ENCODE measurements at regions not wholly inside any gene's neighbourhood (a gene's known extent, or its start where the extent isn't known, plus 50 kb on each side); places are given as distances from the start of the nearest gene placed in this dataset.
"Not testable (repeated sequence)": the region's sequence is repeated elsewhere in the genome, so short reads cannot be mapped to it uniquely, and the experiment has no call there.

DNA sequence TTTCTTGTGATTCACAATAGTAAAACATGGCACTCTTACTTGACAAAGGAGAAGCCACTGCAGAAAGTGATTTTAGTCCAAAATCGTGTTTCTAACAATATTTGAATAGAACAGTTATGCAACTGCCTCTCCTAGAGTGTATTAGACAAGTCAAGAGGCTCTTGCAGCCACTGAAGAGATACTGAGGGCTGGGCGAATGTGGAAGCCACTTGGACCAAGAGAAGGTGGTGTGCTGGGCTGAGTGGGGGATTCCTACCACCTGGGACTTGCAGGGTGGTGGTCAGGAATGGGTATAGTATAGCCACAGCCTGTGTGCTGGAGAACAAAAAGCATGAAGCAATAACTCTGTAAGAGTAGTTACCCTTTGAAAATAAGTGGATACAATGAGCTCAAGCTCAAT is 223.8 kb upstream of the DNAJC19 start:
- WGBS, 2 donors, result 46 to 48% methylated on average over 2 of the region's 2 CpGs
- no peak overlapping the region for H3K27ac ChIP-seq
- H3K36me3 ChIP-seq, result no peaks in the 10 kb centered on the region
- no peaks in the 10 kb centered on the region for H3K9me3 ChIP-seq
- H3K4me1 ChIP-seq, result no peaks in the 10 kb centered on the region
- ATAC-seq (ENCODE audit: low FRiP score in 2 of 2), result no peak
- peak in 1 of 2 donors; percentile 30 for DNase-seq
- TF ChIP-seq EP300 (IDR thresholded peaks at IDR 0.05) (no peak), POLR2AphosphoS5 (IDR thresholded peaks at IDR 0.05) (no peak), POLR2A (IDR thresholded peaks at IDR 0.05) (no peak)
- TF ChIP-seq, protein P1, sequence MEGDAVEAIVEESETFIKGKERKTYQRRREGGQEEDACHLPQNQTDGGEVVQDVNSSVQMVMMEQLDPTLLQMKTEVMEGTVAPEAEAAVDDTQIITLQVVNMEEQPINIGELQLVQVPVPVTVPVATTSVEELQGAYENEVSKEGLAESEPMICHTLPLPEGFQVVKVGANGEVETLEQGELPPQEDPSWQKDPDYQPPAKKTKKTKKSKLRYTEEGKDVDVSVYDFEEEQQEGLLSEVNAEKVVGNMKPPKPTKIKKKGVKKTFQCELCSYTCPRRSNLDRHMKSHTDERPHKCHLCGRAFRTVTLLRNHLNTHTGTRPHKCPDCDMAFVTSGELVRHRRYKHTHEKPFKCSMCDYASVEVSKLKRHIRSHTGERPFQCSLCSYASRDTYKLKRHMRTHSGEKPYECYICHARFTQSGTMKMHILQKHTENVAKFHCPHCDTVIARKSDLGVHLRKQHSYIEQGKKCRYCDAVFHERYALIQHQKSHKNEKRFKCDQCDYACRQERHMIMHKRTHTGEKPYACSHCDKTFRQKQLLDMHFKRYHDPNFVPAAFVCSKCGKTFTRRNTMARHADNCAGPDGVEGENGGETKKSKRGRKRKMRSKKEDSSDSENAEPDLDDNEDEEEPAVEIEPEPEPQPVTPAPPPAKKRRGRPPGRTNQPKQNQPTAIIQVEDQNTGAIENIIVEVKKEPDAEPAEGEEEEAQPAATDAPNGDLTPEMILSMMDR (IDR thresholded peaks at IDR 0.05), result no peak
- no peak overlapping the region for H3K4me3 ChIP-seq
- no peaks in the 10 kb centered on the region for H3K27me3 ChIP-seq

DNA sequence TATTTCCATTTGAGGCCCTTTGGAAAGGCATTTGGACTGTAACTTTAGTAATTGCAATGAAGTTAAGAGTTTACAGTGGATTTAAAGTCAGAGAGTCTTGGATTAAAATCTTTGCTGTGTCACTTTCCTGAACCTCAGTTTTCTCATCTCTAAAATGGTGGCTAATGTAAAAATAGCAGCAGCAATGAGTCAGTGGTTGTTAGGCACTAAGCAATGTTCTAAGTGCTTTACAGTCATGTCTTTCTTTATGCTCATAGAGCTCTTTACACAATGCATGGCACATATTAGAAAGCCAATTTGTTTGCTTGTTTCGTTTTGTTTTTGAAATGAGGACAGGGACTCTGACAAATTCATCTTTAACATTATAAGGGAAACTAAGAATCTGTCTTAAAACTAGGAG is 222.7 kb upstream of the DNAJC19 start:
- Histone ChIP-seq H3K27ac (no peak overlapping the region), H3K27me3 (no peaks in the 10 kb centered on the region), H3K4me3 (no peak overlapping the region), H3K9me3 (no peaks in the 10 kb centered on the region), H3K36me3 (no peaks in the 10 kb centered on the region), H3K4me1 (no peaks in the 10 kb centered on the region)
- WGBS, 2 donors, result 73 to 81% methylated on average over 1 of the region's 1 CpG
- ATAC-seq (ENCODE audit: low FRiP score in 2 of 2) (no peak), DNase-seq (no peak)
- TF ChIP-seq POLR2AphosphoS5 (IDR thresholded peaks at IDR 0.05) (no peak), POLR2A (IDR thresholded peaks at IDR 0.05) (no peak), EP300 (IDR thresholded peaks at IDR 0.05) (no peak)
- TF ChIP-seq, protein P1 (IDR thresholded peaks at IDR 0.05), result no peak

DNA sequence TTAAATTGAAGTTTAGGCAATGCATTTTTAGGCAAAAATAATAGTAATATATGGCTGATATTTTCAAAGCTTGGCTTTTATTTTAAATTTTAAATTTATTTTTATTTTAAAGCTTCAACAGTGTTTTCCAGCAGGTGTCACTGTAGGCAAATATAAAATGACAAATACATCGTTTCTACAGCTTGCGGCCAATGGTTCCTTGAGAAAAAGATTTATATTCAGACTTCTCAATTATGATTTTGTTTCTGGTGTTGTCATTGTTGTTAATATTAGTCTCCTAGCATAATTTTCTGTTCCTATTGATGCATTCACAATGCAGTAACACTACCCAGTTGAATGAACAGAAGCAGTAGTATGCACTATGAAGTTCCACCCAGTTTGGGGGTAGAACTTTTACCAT is 220.7 kb upstream of the DNAJC19 start:
- H3K4me1 ChIP-seq, result no peaks in the 10 kb centered on the region
- no peaks in the 10 kb centered on the region for H3K36me3 ChIP-seq
- TF ChIP-seq EP300 (IDR thresholded peaks at IDR 0.05) (no peak), POLR2A (IDR thresholded peaks at IDR 0.05) (no peak), POLR2AphosphoS5 (IDR thresholded peaks at IDR 0.05) (no peak)
- TF ChIP-seq, protein P1 (IDR thresholded peaks at IDR 0.05), result peak in 1 of 6 experiments; percentile 8
- ATAC-seq (ENCODE audit: low FRiP score in 2 of 2), result no peak
- H3K9me3 ChIP-seq, result no peaks in the 10 kb centered on the region
- no peak overlapping the region for H3K4me3 ChIP-seq
- DNase-seq, result no peak
- 3 to 6% methylated on average over 2 of the region's 2 CpGs for WGBS, 2 donors
- H3K27ac ChIP-seq, result no peak overlapping the region
- H3K27me3 ChIP-seq, result no peaks in the 10 kb centered on the region

DNA sequence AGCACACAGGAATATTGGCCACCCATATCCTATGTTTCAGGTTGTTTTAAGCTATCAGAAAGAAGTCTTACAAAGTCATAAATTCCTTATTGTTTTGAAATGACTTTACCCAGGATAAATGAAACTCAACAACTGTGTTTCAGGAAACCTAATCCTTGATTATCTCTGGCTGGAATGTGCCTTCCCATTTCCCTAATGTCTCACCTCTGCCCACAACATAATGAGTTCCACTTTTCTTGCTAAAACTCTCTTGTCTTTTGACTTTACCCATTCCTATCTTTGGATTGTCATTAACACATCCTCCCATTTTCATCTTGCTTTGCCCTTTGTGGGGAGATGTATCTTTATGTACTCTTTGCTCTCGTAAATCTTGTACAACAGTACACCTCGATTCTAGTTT is 200.0 kb upstream of the DNAJC19 start:
- H3K27me3 ChIP-seq, result no peaks in the 10 kb centered on the region
- H3K4me1 ChIP-seq, result no peaks in the 10 kb centered on the region
- no peaks in the 10 kb centered on the region for H3K9me3 ChIP-seq
- no peak overlapping the region for H3K27ac ChIP-seq
- ATAC-seq (ENCODE audit: low FRiP score in 2 of 2), result no peak
- 82 to 85% methylated on average over 2 of the region's 2 CpGs for WGBS, 2 donors
- no peak for DNase-seq
- no peak overlapping the region for H3K4me3 ChIP-seq
- no peaks in the 10 kb centered on the region for H3K36me3 ChIP-seq
- TF ChIP-seq, protein P1 (IDR thresholded peaks at IDR 0.05), result no peak
- TF ChIP-seq POLR2AphosphoS5 (IDR thresholded peaks at IDR 0.05) (no peak), EP300 (IDR thresholded peaks at IDR 0.05) (no peak), POLR2A (IDR thresholded peaks at IDR 0.05) (no peak)

DNA sequence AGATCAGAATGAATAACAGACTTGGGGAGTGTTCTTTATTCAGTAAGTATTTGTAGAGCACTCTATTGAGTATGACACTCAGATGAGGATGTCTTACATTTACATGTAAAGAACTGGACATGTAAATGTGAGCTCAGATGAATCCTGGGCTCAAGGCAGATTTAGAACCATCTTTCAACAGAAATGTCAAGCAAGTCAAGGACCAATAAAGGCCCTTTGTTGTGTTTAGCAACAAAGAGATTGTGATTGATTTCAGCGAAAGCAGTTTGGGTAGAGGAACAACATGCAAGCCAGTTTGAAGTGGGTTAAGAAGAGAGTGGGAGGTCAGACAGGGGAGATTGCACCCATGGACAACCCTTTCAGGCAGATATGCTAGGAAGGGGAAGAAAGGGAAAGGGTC is 194.2 kb upstream of the DNAJC19 start:
- Histone ChIP-seq H3K9me3 (no peaks in the 10 kb centered on the region), H3K27ac (no peak overlapping the region), H3K4me3 (no peak overlapping the region), H3K27me3 (no peaks in the 10 kb centered on the region), H3K36me3 (no peaks in the 10 kb centered on the region), H3K4me1 (no peaks in the 10 kb centered on the region)
- TF ChIP-seq POLR2A (IDR thresholded peaks at IDR 0.05) (no peak), POLR2AphosphoS5 (IDR thresholded peaks at IDR 0.05) (no peak), EP300 (IDR thresholded peaks at IDR 0.05) (no peak)
- TF ChIP-seq, protein P1 (IDR thresholded peaks at IDR 0.05), result no peak
- WGBS, 2 donors, result 92 to 96% methylated on average over 1 of the region's 1 CpG
- no peak for ATAC-seq (ENCODE audit: low FRiP score in 2 of 2)
- no peak for DNase-seq

DNA sequence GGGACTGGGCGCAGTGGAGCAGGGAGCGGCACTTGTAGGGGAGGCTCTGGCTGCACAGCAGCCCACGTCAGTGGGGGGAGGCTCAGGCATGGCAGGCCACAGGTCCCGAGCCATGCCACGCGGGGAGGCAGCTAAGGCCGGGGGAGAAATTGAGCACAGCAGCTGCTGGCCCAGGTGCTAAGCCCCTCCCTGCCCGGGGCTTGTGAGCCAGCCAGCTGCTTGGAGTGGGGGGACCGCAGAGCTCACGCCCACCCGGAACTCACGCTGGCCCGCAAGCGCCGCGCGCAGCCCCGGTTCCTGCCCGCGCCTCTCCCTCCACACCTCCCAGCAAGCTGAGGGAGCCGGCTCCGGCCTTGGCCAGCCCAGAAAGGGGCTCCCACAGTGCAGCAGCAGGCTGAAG is 193.5 kb upstream of the DNAJC19 start:
- not testable (repeated sequence) for H3K27ac ChIP-seq; H3K9me3 ChIP-seq; H3K36me3 ChIP-seq; H3K4me1 ChIP-seq; H3K4me3 ChIP-seq; ATAC-seq (ENCODE audit: low FRiP score in 2 of 2); H3K27me3 ChIP-seq
- 99 to 100% methylated on average over 3 to 12 of the region's 22 CpGs for WGBS, 2 donors
- DNase-seq, result peak in 1 of 2 donors; percentile 75

Measured in upper lobe of left lung (tissue), 6 donors.